CD14-positive monocyte (primary cell): ENCODE measurements at regions not wholly inside any gene's neighbourhood (a gene's known extent, or its start where the extent isn't known, plus 50 kb on each side); places are given as distances from the start of the nearest gene placed in this dataset.

Experiments used
- DNase-seq, 3 donors: peaks; one replicate each; pipeline ENCODE4 v3.0.0-alpha.2; 2011 to 2022
- H2AFZ ChIP-seq: 2 replicates; pipeline ENCODE4 v1.6.0; 2012; ENCODE audit warnings: mild to moderate bottlenecking, low read depth, low read length, inconsistent platforms; ENCODE audit not compliant: insufficient read depth, poor library complexity, severe bottlenecking
- H3K27ac ChIP-seq, 2 donors: 1 replicate in 1 of 2; 2 replicates in 1 of 2; pipeline ENCODE4 v1.5.1; 2012 to 2013; ENCODE audit warnings: low read length in 2 of 2, control low read depth in 1 of 2, inconsistent platforms in 1 of 2, low read depth in 1 of 2, mild to moderate bottlenecking in 1 of 2
- H3K27me3 ChIP-seq, 2 donors: one replicate each; pipeline versions ENCODE4 v1.6.0 to v1.6.1; 2011 to 2013; ENCODE audit warnings: low read length in 2 of 2; ENCODE audit not compliant: control insufficient read depth in 2 of 2, insufficient read depth in 2 of 2
- H3K36me3 ChIP-seq, 2 donors: replicated peaks in 1 of 2; 1 replicate in 1 of 2; 2 replicates in 1 of 2; pipeline versions ENCODE4 v1.5.1 to v1.6.1; 2012 to 2013; ENCODE audit warnings: low read length in 2 of 2, control low read depth in 1 of 2, inconsistent platforms in 1 of 2, mild to moderate bottlenecking in 1 of 2; ENCODE audit not compliant: insufficient read depth in 2 of 2, control insufficient read depth in 1 of 2
- H3K4me1 ChIP-seq, 2 donors: 1 replicate in 1 of 2; 2 replicates in 1 of 2; pipeline versions ENCODE4 v1.5.1 to v1.6.1; 2012 to 2013; ENCODE audit warnings: low read length in 2 of 2, control low read depth in 1 of 2, inconsistent platforms in 1 of 2, mild to moderate bottlenecking in 1 of 2, moderate library complexity in 1 of 2; ENCODE audit not compliant: insufficient read depth in 2 of 2, control insufficient read depth in 1 of 2
- H3K4me2 ChIP-seq: replicated peaks from 2 replicates; pipeline ENCODE3; 2012; ENCODE audit warnings: low read length, moderate library complexity, mild to moderate bottlenecking; ENCODE audit not compliant: poor library complexity, severe bottlenecking; ENCODE audit errors: extremely low read depth
- H3K4me3 ChIP-seq, 3 experiments: fragments of 200-600 bp in 1 of 3; sonication (generic) in 1 of 3; replicated peaks in 1 of 3; 1 replicate in 2 of 3; 2 replicates in 1 of 3; pipeline ENCODE4 v1.5.1; 2011 to 2013; ENCODE audit warnings: low read length in 3 of 3, mild to moderate bottlenecking in 3 of 3, control low read depth in 2 of 3, low read depth in 2 of 3, inconsistent platforms in 1 of 3, moderate library complexity in 1 of 3
- H3K79me2 ChIP-seq: 2 replicates; pipeline ENCODE4 v1.6.0; 2012; ENCODE audit warnings: mild to moderate bottlenecking, control low read depth, inconsistent platforms, low read length, moderate library complexity; ENCODE audit not compliant: insufficient read depth
- H3K9ac ChIP-seq: 2 replicates; pipeline ENCODE4 v1.6.0; 2017; ENCODE audit warnings: low read length, mild to moderate bottlenecking; ENCODE audit not compliant: insufficient read depth, poor library complexity, severe bottlenecking
- H3K9me3 ChIP-seq, 2 donors: replicated peaks in 1 of 2; 1 replicate in 1 of 2; 2 replicates in 1 of 2; pipeline versions ENCODE4 v1.5.1 to v1.6.1; 2012 to 2013; ENCODE audit warnings: low read length in 2 of 2, control low read depth in 1 of 2; ENCODE audit not compliant: control insufficient read depth in 1 of 2, insufficient read depth in 1 of 2
- H4K20me1 ChIP-seq: 2 replicates; pipeline ENCODE4 v1.6.0; 2012; ENCODE audit warnings: mild to moderate bottlenecking, low read length, control low read depth, moderate library complexity; ENCODE audit not compliant: insufficient read depth
- H3K27ac Mint-ChIP-seq, 7 donors: one replicate each; pipeline ENCODE4 v1.8.0; 2020; ENCODE audit warnings: mild to moderate bottlenecking in 7 of 7, mixed read lengths in 7 of 7, moderate library complexity in 6 of 7, inconsistent platforms in 2 of 7
- H3K27me3 Mint-ChIP-seq, 3 donors: one replicate each; pipeline ENCODE4 v1.8.0; 2021 to 2022; ENCODE audit warnings: low read depth in 3 of 3, mild to moderate bottlenecking in 3 of 3, mixed read lengths in 3 of 3, moderate library complexity in 3 of 3, inconsistent platforms in 1 of 3
- H3K36me3 Mint-ChIP-seq, 2 donors: one replicate each; pipeline ENCODE4 v1.8.0; 2020; ENCODE audit warnings: mixed read lengths in 2 of 2, inconsistent platforms in 1 of 2, mild to moderate bottlenecking in 1 of 2
- H3K4me1 Mint-ChIP-seq: one replicate; pipeline ENCODE4 v1.8.0; 2020; ENCODE audit warnings: mild to moderate bottlenecking, mixed read lengths
- H3K4me3 Mint-ChIP-seq, 2 donors: one replicate each; pipeline ENCODE4 v1.8.0; 2020; ENCODE audit warnings: mild to moderate bottlenecking in 2 of 2, mixed read lengths in 2 of 2, moderate library complexity in 1 of 2
- H3K9me3 Mint-ChIP-seq, 7 donors: one replicate each; pipeline ENCODE4 v1.8.0; 2020 to 2022; ENCODE audit warnings: mixed read lengths in 7 of 7, mild to moderate bottlenecking in 6 of 7, moderate library complexity in 6 of 7, inconsistent platforms in 2 of 7
- WGBS: methylation state at CpG from one replicate; pipeline ENCODE4 v1.1.5; 2013; ENCODE audit warnings: missing lambda C conversion rate; ENCODE audit not compliant: insufficient coverage; 5-methylcytosine and 5-hydroxymethylcytosine counted together
- intact Hi-C, 2 donors: fragments of 100-400 bp; cut with micrococcal nuclease; formaldehyde crosslinking; loops; one replicate each; pipeline versions ENCODE4 v1.15.0 to v1.15.1; 2023
- TF ChIP-seq, protein P1 (sequence below): fragments of 200-600 bp; IDR thresholded peaks from one replicate; pipeline ENCODE4 v1.8.0; 2022; ENCODE audit warnings: antibody characterized with exemption, mild to moderate bottlenecking

DNA sequence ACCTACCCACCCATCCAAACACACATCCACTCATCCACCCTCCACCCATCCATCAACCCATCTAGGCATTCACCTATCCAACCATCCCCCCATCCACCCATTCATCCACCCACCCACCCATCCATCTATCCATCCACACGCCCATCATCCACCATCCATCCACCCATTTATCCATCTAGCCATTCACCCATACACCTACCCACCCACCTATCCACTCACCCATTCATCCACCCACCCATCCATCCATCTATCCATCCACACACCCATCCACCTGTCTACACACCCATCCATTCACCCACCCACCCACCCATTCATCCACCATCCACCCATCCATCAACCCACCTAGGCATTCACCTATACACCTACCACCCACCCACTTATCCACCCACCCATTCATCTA, 72.6 kb upstream of the GALNT9 start:
- Histone ChIP-seq H3K27ac (no peak overlapping the region), H3K9me3 (no peaks in the 10 kb centered on the region), H3K27me3 (peaks cover 0 to 23% of the 10 kb centered on the region in 2 donors), H2AFZ (no peak overlapping the region), H3K9ac (no peak overlapping the region), H3K4me3 (no peak overlapping the region), H3K4me2 (no peak overlapping the region), H3K79me2 (no peaks in the 10 kb centered on the region), H3K36me3 (no peaks in the 10 kb centered on the region), H4K20me1 (no peaks in the 10 kb centered on the region), H3K4me1 (no peaks in the 10 kb centered on the region)
- no peaks in the 10 kb centered on the region for H3K36me3 Mint-ChIP-seq
- intact Hi-C loops = no loop called here
- H3K27me3 Mint-ChIP-seq = peaks cover 8 to 52% (median 22%) of the 10 kb centered on the region in 3 donors
- H3K4me1 Mint-ChIP-seq = no peaks in the 10 kb centered on the region
- no peak overlapping the region for H3K27ac Mint-ChIP-seq
- H3K4me3 Mint-ChIP-seq = no peak overlapping the region
- no peak for DNase-seq
- TF ChIP-seq, protein P1, sequence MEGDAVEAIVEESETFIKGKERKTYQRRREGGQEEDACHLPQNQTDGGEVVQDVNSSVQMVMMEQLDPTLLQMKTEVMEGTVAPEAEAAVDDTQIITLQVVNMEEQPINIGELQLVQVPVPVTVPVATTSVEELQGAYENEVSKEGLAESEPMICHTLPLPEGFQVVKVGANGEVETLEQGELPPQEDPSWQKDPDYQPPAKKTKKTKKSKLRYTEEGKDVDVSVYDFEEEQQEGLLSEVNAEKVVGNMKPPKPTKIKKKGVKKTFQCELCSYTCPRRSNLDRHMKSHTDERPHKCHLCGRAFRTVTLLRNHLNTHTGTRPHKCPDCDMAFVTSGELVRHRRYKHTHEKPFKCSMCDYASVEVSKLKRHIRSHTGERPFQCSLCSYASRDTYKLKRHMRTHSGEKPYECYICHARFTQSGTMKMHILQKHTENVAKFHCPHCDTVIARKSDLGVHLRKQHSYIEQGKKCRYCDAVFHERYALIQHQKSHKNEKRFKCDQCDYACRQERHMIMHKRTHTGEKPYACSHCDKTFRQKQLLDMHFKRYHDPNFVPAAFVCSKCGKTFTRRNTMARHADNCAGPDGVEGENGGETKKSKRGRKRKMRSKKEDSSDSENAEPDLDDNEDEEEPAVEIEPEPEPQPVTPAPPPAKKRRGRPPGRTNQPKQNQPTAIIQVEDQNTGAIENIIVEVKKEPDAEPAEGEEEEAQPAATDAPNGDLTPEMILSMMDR = no peak
- WGBS = no CpG with 5 or more reads among the region's 1 CpG
- peaks cover 0 to 1% (median 0%) of the 10 kb centered on the region in 7 donors for H3K9me3 Mint-ChIP-seq

DNA sequence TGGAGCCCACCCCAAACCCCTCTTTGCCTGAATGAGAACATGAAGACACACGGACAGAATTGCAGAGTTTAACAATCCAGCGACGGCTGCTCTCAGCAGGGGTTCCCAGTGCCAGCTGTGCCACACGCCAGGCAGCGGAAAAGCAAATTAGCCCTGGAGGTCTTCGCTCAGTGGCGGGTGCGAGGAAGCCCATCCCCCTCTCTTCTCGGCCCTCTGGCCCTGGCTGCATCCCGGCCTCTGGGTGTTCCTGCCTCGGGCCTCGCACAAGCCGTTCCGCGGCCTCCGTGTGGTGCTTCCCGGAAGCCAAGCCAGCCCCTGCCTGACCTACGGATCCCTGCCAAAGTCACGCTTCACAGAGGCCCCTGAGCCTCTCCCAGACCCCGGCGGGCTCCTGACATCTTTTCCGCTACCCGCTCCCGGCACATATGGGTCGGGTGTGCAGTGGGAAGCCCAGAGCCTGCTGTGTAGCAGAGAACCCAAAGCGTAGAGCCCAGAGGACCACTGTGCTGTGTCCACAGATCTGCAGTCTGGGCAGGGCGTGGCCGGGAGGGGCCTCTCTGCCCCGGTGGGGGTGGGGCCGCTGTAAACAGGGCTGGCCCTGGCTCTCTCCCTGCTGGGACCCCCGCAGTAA, 70.7 kb upstream of the GALNT9 start:
- 27% methylated on average over 31 of the region's 31 CpGs for WGBS
- H3K9me3 ChIP-seq = no peaks in the 10 kb centered on the region

More for the DNA sequence above, 70.7 kb upstream of the GALNT9 start:
- Histone ChIP-seq H3K36me3 (no peaks in the 10 kb centered on the region), H3K4me1 (no peaks in the 10 kb centered on the region), H4K20me1 (no peaks in the 10 kb centered on the region), H3K79me2 (no peaks in the 10 kb centered on the region), H3K9ac (no peak overlapping the region), H2AFZ (no peak overlapping the region), H3K4me3 (no peak overlapping the region), H3K4me2 (no peak overlapping the region), H3K27ac (no peak overlapping the region), H3K27me3 (peaks cover 0 to 26% of the 10 kb centered on the region in 2 donors)
- Mint-ChIP-seq H3K9me3 (peaks cover 0 to 6% (median 0%) of the 10 kb centered on the region in 7 donors), H3K4me1 (no peaks in the 10 kb centered on the region), H3K36me3 (no peaks in the 10 kb centered on the region), H3K27ac (no peak overlapping the region), H3K4me3 (no peak overlapping the region), H3K27me3 (peaks cover 11 to 53% (median 25%) of the 10 kb centered on the region in 3 donors)
- no peak for DNase-seq
- intact Hi-C loops = no loop called here
- TF ChIP-seq, protein P1 = no peak
